ENCODE measurements at regions not wholly inside any gene's neighbourhood (a gene's known extent, or its start where the extent isn't known, plus 50 kb on each side); places are given as distances from the start of the nearest gene placed in this dataset.

DNA sequence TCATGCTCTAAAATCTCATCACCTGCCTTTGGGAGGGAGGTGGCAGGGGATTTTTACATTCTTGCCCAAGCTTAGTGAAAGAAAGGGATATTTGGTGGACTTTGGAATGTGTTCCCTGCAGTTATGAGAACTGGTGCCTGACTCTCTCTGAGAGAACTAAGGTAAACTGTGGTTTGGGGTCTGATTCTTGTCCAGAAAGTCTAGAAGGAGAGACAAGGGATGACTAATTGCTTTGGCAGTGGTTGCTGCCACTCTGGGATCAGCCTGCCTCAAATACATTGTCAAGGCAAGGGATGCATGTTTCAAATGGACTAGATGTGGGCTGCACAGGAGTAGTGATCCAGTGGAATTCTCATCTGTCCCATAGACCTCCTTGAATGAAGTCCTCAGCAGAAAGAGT lies 115.2 kb downstream of the DDIT4L start:
- Mint-ChIP-seq H3K27ac (no peak overlapping the region), H3K4me1 (ENCODE audit: low read depth) (no peaks in the 10 kb centered on the region), H3K36me3 (ENCODE audit: low read depth) (no peaks in the 10 kb centered on the region), H3K27me3 (no peaks in the 10 kb centered on the region), H3K9me3 (no peaks in the 10 kb centered on the region), H3K4me3 (no peak overlapping the region)
- intact Hi-C loops (cut with micrococcal nuclease): no loop called here

DNA sequence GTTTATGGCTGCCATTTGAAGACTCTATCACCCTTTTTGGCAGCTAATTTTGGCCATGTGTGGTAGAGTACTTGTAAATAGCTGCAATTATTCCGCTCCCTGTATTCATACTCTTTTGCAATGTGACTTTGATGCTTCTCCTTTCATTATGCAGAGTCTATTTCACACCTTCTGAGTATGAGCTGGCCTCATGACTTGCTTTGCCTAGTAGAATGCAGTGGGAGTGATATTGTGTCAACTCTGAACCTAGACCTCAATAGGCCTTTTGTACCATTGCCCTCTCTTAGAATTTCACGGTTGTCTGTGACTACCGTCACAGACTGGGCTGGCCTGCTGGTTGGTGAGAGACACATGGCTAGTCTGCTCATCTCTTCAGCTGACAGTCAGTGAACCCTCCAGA lies 118.8 kb downstream of the DDIT4L start:
- Mint-ChIP-seq H3K4me1 (ENCODE audit: low read depth) (no peaks in the 10 kb centered on the region), H3K4me3 (no peak overlapping the region), H3K9me3 (no peaks in the 10 kb centered on the region), H3K27me3 (no peaks in the 10 kb centered on the region), H3K36me3 (ENCODE audit: low read depth) (no peaks in the 10 kb centered on the region), H3K27ac (no peak overlapping the region)
- intact Hi-C loops (cut with micrococcal nuclease): no loop called here

DNA sequence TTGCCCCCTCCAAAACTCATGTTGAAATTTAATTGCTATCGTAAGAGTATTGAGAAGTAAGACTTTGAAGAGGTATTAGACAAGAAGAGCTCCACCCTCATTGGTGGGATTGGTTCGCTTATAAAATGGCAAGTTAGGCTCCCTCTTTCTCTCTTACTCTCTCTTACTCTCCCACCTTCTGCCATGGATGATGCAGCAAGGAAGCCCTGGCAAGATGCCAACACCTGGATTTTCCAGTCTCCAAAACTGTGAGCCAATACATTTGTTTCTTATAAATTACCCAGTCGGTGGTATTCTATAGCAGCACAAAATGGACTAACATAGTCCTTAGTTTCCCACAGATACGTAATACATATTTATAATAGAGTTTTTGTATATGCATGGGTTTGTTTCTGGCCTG lies 119.4 kb downstream of the DDIT4L start:
- no peaks in the 10 kb centered on the region for H3K36me3 Mint-ChIP-seq (ENCODE audit: low read depth)
- no peak overlapping the region for H3K4me3 Mint-ChIP-seq
- H3K27me3 Mint-ChIP-seq: no peaks in the 10 kb centered on the region

GRCh38 chr4:100069207-100069606 lies 119.1 kb upstream of the H2AZ1 start:
- Mint-ChIP-seq H3K9me3 (no peaks in the 10 kb centered on the region), H3K36me3 (ENCODE audit: low read depth) (no peaks in the 10 kb centered on the region), H3K4me3 (no peak overlapping the region), H3K4me1 (ENCODE audit: low read depth) (no peaks in the 10 kb centered on the region), H3K27me3 (peaks cover 1% of the 10 kb centered on the region), H3K27ac (no peak overlapping the region)
- intact Hi-C loops (cut with micrococcal nuclease): no loop called here

More for the DNA sequence above, 119.4 kb downstream of the DDIT4L start:
- no peaks in the 10 kb centered on the region for H3K9me3 Mint-ChIP-seq
- H3K27ac Mint-ChIP-seq: no peak overlapping the region
- H3K4me1 Mint-ChIP-seq (ENCODE audit: low read depth): no peaks in the 10 kb centered on the region
- intact Hi-C loops (cut with micrococcal nuclease): no loop called here

DNA sequence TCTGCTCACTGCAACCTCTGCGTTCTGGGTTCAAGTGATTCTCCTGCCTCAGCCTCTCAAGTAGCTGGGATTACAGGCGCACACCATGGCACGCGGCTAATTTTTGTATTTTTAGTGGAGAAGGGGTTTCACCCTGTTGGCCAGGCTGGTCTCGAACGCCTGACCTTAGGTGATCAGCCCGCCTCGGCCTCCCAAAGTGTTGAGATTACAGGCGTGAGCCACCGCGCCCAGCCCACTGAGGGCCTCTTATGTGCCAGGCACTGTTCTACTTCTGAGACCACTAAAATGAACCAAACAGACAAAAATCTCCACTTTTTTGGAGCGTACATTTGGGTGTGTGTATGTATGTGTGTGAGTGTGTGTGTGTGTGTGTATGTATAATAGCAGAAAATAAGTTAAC lies 117.2 kb upstream of the H2AZ1 start:
- intact Hi-C loops (cut with micrococcal nuclease): no loop called here
- H3K36me3 Mint-ChIP-seq (ENCODE audit: low read depth): no peaks in the 10 kb centered on the region
- no peaks in the 10 kb centered on the region for H3K4me1 Mint-ChIP-seq (ENCODE audit: low read depth)
- H3K27me3 Mint-ChIP-seq: peaks cover 3% of the 10 kb centered on the region
- H3K4me3 Mint-ChIP-seq: no peak overlapping the region
- no peaks in the 10 kb centered on the region for H3K9me3 Mint-ChIP-seq
- H3K27ac Mint-ChIP-seq: no peak overlapping the region

DNA sequence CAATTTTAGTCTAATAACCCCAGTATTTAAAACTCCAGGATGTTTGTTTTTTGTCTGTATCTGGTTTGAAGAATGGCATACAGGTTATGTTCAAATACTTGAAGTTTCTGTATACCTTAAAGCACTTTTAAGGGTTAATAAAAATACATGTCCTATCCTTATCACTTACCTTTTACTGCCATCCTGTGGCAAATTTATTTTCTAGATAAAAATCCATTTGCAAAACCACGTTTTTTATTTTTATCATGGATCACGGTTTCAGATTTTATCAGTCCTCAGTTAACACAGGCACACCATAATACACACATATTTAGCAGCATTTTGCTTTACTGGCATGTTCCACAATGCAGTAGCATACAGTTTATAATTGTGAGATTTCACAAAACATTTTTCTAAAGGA lies 113.3 kb upstream of the H2AZ1 start:
- Mint-ChIP-seq H3K36me3 (ENCODE audit: low read depth) (no peaks in the 10 kb centered on the region), H3K9me3 (no peaks in the 10 kb centered on the region), H3K4me3 (no peak overlapping the region), H3K4me1 (ENCODE audit: low read depth) (no peaks in the 10 kb centered on the region), H3K27ac (no peak overlapping the region), H3K27me3 (peaks cover 3% of the 10 kb centered on the region)
- intact Hi-C loops (cut with micrococcal nuclease): no loop called here

- no peak overlapping the region for H3K4me3 Mint-ChIP-seq
- H3K4me1 Mint-ChIP-seq (ENCODE audit: low read depth): no peaks in the 10 kb centered on the region
- no peak overlapping the region for H3K27ac Mint-ChIP-seq
- intact Hi-C loops (cut with micrococcal nuclease): no loop called here
- no peaks in the 10 kb centered on the region for H3K36me3 Mint-ChIP-seq (ENCODE audit: low read depth)
- peaks cover 3% of the 10 kb centered on the region for H3K27me3 Mint-ChIP-seq
- H3K9me3 Mint-ChIP-seq: no peaks in the 10 kb centered on the region
These were observed 112.8 kb upstream of the H2AZ1 start for GRCh38 chr4:100062921-100063320.

GRCh38 chr4:100061835-100062234 lies 111.8 kb upstream of the H2AZ1 start:
- Mint-ChIP-seq H3K9me3 (no peaks in the 10 kb centered on the region), H3K27ac (no peak overlapping the region), H3K4me3 (no peak overlapping the region), H3K4me1 (ENCODE audit: low read depth) (no peaks in the 10 kb centered on the region), H3K27me3 (peaks cover 3% of the 10 kb centered on the region), H3K36me3 (ENCODE audit: low read depth) (no peaks in the 10 kb centered on the region)
- intact Hi-C loops (cut with micrococcal nuclease): no loop called here

DNA sequence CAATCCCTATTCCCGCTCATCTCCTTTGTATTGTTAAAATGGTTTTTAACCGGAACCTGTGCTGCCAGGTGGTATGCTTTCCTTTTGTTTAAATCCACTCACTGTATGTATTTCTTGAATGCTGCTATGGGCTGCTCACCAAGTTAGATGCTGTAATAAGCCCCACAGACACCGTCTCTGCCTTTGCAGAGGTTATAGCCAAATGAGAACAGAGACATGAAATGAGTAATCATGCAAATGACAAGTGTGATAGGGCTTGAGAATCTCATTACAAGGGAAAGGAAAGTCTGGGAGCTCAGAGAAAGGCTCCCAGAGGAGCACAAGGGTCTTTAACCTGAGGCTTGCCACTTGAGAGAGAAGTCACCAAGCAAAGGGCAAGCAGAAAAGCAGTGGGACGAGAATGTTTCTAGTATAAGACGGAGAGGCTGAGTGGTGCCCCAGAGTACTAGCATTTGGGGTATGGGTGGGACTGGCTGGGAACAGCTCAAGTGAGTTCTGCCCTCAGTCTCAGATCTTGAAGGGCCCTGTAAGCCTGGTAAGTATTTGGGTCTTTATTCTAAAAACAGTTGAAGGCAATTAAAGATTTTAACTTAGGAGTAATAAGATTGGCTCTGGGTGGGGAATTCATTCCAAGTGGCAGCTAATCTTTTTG lies 110.8 kb upstream of the H2AZ1 start:
- no peaks in the 10 kb centered on the region for H3K9me3 Mint-ChIP-seq
- no peak overlapping the region for H3K27ac Mint-ChIP-seq
- intact Hi-C loops (cut with micrococcal nuclease): no loop called here
- peaks cover 3% of the 10 kb centered on the region for H3K27me3 Mint-ChIP-seq
- no peaks in the 10 kb centered on the region for H3K36me3 Mint-ChIP-seq (ENCODE audit: low read depth)
- H3K4me3 Mint-ChIP-seq: no peak overlapping the region
- H3K4me1 Mint-ChIP-seq (ENCODE audit: low read depth): no peaks in the 10 kb centered on the region

DNA sequence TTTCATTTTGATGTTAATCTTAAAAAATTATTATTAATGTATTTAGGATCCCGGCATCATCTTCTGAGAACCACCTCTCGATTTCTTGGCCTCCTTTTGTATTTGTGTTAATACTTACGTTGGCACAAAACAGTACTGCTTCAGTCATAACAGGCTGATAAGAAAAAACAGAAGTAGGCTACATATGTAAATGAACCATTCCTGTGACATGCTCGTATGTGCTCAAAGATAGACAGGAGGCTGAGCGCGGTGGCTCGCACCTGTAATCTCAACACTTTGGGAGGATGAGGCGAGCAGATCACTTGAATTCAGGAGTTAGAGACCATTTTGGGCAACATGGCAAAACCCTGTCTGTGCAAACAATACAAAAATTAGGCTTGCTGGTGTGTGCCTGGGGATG lies 109.4 kb upstream of the H2AZ1 start:
- peaks cover 1% of the 10 kb centered on the region for H3K27me3 Mint-ChIP-seq
- H3K27ac Mint-ChIP-seq: no peak overlapping the region
- no peaks in the 10 kb centered on the region for H3K4me1 Mint-ChIP-seq (ENCODE audit: low read depth)
- H3K9me3 Mint-ChIP-seq: no peaks in the 10 kb centered on the region
- no peaks in the 10 kb centered on the region for H3K36me3 Mint-ChIP-seq (ENCODE audit: low read depth)
- H3K4me3 Mint-ChIP-seq: no peak overlapping the region
- intact Hi-C loops (cut with micrococcal nuclease): no loop called here

DNA sequence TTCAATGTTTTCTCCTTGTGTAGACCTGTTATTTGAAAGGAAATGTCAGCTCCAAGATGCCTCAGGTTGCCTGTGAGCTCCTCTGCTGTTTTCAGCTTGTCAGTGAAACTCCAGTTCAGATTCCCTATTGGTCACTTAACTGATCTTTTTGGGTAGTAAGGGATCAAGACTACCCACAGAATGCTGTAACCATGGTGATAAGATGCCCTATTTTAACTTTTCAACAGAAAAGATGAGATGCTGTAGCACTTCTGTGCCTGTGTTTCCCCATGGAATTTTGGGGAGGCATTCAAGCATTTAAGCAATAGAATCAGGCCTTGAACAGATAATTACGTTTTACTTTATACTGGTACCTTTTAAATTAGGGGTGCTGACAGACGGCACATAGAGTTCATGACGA lies 106.6 kb upstream of the H2AZ1 start:
- intact Hi-C loops (cut with micrococcal nuclease): no loop called here
- no peaks in the 10 kb centered on the region for H3K27me3 Mint-ChIP-seq
- H3K36me3 Mint-ChIP-seq (ENCODE audit: low read depth): no peaks in the 10 kb centered on the region
- H3K4me1 Mint-ChIP-seq (ENCODE audit: low read depth): no peaks in the 10 kb centered on the region
- no peaks in the 10 kb centered on the region for H3K9me3 Mint-ChIP-seq
- no peak overlapping the region for H3K4me3 Mint-ChIP-seq
- H3K27ac Mint-ChIP-seq: no peak overlapping the region

DNA sequence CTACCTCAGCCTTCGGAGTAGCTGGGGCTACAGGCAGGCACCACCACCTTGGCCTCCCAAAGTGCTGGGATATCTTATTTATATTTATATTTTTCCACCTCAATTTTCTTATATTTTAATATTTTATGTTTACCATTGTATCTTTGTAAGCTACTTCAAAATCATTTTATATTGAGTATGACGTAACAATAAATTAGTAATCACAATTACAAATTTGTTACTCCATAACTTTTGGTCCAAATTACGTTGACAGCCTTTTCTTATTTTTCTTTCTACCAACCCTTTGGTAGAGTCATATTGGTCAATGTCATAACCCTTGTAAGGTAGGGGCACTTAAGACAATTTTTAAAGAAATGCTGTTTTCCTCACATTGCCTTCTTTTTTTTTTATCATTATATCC lies 104.0 kb upstream of the H2AZ1 start:
- intact Hi-C loops (cut with micrococcal nuclease): no loop called here
- H3K4me1 Mint-ChIP-seq (ENCODE audit: low read depth): no peaks in the 10 kb centered on the region
- no peaks in the 10 kb centered on the region for H3K36me3 Mint-ChIP-seq (ENCODE audit: low read depth)
- H3K27ac Mint-ChIP-seq: no peak overlapping the region
- H3K27me3 Mint-ChIP-seq: no peaks in the 10 kb centered on the region
- peaks cover 4% of the 10 kb centered on the region for H3K9me3 Mint-ChIP-seq
- no peak overlapping the region for H3K4me3 Mint-ChIP-seq

DNA sequence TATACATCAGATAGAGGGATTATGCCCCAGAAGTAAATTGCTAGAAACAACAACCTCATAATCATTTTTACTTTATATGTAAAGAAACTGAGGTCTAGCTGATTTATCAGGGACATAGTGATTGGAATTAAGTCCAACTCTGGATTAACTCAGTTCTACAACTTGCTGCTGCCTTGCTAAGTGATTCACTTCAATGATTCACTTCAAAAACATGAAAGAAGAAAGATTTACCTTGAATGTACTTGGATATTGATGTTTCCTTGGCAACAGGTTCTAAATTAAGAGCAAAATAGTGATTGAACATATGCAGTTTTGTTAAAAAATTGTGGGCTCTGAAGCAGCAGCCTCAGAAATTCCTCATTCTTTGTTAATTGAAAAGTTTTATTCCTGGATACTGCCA lies 99.8 kb upstream of the H2AZ1 start:
- intact Hi-C loops (cut with micrococcal nuclease): no loop called here
- Mint-ChIP-seq H3K9me3 (peaks cover 8% of the 10 kb centered on the region), H3K4me1 (ENCODE audit: low read depth) (no peaks in the 10 kb centered on the region), H3K27me3 (no peaks in the 10 kb centered on the region), H3K4me3 (no peak overlapping the region), H3K27ac (no peak overlapping the region), H3K36me3 (ENCODE audit: low read depth) (no peaks in the 10 kb centered on the region)

- Mint-ChIP-seq H3K4me3 (no peak overlapping the region), H3K4me1 (ENCODE audit: low read depth) (no peaks in the 10 kb centered on the region), H3K27me3 (no peaks in the 10 kb centered on the region), H3K27ac (no peak overlapping the region), H3K36me3 (ENCODE audit: low read depth) (no peaks in the 10 kb centered on the region), H3K9me3 (no peaks in the 10 kb centered on the region)
- intact Hi-C loops (cut with micrococcal nuclease): no loop called here
These were observed 92.6 kb upstream of the H2AZ1 start for GRCh38 chr4:100042711-100043110.

- Mint-ChIP-seq H3K4me3 (no peak overlapping the region), H3K27ac (no peak overlapping the region), H3K36me3 (ENCODE audit: low read depth) (no peaks in the 10 kb centered on the region), H3K27me3 (no peaks in the 10 kb centered on the region), H3K9me3 (peaks cover 2% of the 10 kb centered on the region), H3K4me1 (ENCODE audit: low read depth) (no peaks in the 10 kb centered on the region)
- intact Hi-C loops (cut with micrococcal nuclease): no loop called here
These were observed 92.2 kb upstream of the H2AZ1 start for GRCh38 chr4:100042235-100042634.
